GM12878 (cell line): ENCODE measurements at regions not wholly inside any gene's neighbourhood (a gene's known extent, or its start where the extent isn't known, plus 50 kb on each side); places are given as distances from the start of the nearest gene placed in this dataset.

Experiments
- BHLHE40 ChIP-seq, 2 experiments: fragments of 450-650 bp in 1 of 2; IDR thresholded peaks; 2 replicates each; pipeline ENCODE4 v1.6.1; 2011 to 2017; ENCODE audit warnings: low read depth in 2 of 2, borderline replicate concordance in 1 of 2, improper control_type of control experiment in 1 of 2, low read length in 1 of 2, mild to moderate bottlenecking in 1 of 2
- CHD4 ChIP-seq: fragments of 200-600 bp; sonication (generic); IDR thresholded peaks from 2 replicates; pipeline ENCODE4 v1.6.1; 2016; ENCODE audit warnings: mild to moderate bottlenecking
- EZH2 ChIP-seq: IDR thresholded peaks from 2 replicates; pipeline ENCODE4 v1.6.1; 2012; ENCODE audit warnings: low read depth, mild to moderate bottlenecking, control low read depth, inconsistent platforms, low read length, borderline replicate concordance; ENCODE audit not compliant: control insufficient read depth
- PAX5 ChIP-seq: IDR thresholded peaks from 2 replicates; pipeline ENCODE4 v1.6.1; 2011; ENCODE audit warnings: low read depth, low read length, borderline replicate concordance
- PML ChIP-seq: IDR thresholded peaks from 2 replicates; pipeline ENCODE4 v1.6.1; 2012; ENCODE audit warnings: low read length, inconsistent platforms
- RAD21 ChIP-seq: IDR thresholded peaks from 2 replicates; pipeline ENCODE4 v1.6.1; 2011; ENCODE audit warnings: mild to moderate bottlenecking, low read depth, low read length, moderate library complexity; ENCODE audit not compliant: insufficient read depth
- RELB ChIP-seq: fragments of 450-650 bp; IDR thresholded peaks from 2 replicates; pipeline ENCODE4 v1.6.1; 2017; ENCODE audit warnings: low read depth, mild to moderate bottlenecking, moderate library complexity
- ZBTB4 ChIP-seq: fragments of 450-650 bp; formaldehyde crosslinking; IDR thresholded peaks from 2 replicates; pipeline ENCODE4 v1.4.0; 2022; ENCODE audit warnings: mild to moderate bottlenecking, moderate library complexity
- TF ChIP-seq, protein P1 (sequence below): fragments of 450-650 bp; IDR thresholded peaks from 2 replicates; pipeline ENCODE4 v1.6.1; 2017; ENCODE audit warnings: mild to moderate bottlenecking, moderate library complexity
- TF ChIP-seq, protein P2 (sequence below): IDR thresholded peaks from 2 replicates; pipeline ENCODE4 v1.6.1; 2011; ENCODE audit warnings: low read depth, mild to moderate bottlenecking, low read length, moderate library complexity, borderline replicate concordance; ENCODE audit errors: extremely low read depth

GRCh38 chr6:12385316-12385715 is 95.2 kb downstream of the EDN1 start (continued):
- TF ChIP-seq ZBTB4 (CRISPR knock-in tag) (no peak), PML (no peak), CHD4 (no peak), BHLHE40 (IDR thresholded peaks at IDR 0.05; ENCODE audit: borderline replicate concordance in 1 of 2, low read depth in 2 of 2, low read length in 1 of 2) (no peak), RELB (no peak), PAX5 (no peak), RAD21 (no peak), EZH2 (no peak)
- TF ChIP-seq, protein P1, sequence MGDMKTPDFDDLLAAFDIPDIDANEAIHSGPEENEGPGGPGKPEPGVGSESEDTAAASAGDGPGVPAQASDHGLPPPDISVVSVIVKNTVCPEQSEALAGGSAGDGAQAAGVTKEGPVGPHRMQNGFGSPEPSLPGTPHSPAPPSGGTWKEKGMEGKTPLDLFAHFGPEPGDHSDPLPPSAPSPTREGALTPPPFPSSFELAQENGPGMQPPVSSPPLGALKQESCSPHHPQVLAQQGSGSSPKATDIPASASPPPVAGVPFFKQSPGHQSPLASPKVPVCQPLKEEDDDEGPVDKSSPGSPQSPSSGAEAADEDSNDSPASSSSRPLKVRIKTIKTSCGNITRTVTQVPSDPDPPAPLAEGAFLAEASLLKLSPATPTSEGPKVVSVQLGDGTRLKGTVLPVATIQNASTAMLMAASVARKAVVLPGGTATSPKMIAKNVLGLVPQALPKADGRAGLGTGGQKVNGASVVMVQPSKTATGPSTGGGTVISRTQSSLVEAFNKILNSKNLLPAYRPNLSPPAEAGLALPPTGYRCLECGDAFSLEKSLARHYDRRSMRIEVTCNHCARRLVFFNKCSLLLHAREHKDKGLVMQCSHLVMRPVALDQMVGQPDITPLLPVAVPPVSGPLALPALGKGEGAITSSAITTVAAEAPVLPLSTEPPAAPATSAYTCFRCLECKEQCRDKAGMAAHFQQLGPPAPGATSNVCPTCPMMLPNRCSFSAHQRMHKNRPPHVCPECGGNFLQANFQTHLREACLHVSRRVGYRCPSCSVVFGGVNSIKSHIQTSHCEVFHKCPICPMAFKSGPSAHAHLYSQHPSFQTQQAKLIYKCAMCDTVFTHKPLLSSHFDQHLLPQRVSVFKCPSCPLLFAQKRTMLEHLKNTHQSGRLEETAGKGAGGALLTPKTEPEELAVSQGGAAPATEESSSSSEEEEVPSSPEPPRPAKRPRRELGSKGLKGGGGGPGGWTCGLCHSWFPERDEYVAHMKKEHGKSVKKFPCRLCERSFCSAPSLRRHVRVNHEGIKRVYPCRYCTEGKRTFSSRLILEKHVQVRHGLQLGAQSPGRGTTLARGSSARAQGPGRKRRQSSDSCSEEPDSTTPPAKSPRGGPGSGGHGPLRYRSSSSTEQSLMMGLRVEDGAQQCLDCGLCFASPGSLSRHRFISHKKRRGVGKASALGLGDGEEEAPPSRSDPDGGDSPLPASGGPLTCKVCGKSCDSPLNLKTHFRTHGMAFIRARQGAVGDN, result no peak
- TF ChIP-seq, protein P2, sequence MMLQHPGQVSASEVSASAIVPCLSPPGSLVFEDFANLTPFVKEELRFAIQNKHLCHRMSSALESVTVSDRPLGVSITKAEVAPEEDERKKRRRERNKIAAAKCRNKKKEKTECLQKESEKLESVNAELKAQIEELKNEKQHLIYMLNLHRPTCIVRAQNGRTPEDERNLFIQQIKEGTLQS, result no peak
